ENCODE measurements at regions not wholly inside any gene's neighbourhood (a gene's known extent, or its start where the extent isn't known, plus 50 kb on each side); places are given as distances from the start of the nearest gene placed in this dataset.

DNA sequence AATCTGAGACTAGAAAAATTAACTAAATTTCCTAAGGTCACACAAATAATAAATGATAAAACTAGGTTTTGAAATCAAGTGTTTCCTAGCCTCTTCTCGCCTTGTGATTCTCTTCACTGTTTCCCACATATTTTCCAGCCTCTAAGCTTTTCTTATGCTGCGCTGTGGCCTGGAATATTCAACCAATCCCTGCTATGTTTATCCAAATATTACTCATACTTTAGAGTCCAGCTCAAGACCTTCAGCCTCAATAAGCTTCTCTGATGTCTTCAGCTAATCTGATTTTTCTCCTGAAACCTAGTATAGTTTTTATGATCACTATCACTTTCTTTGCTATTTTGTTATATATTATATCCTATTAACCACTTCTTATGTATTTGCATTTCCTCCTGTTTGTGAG, 303.1 kb upstream of the CDH6 start:
- TF ChIP-seq POLR2A (IDR thresholded peaks at IDR 0.05), result no peak
- TF ChIP-seq, protein P1, sequence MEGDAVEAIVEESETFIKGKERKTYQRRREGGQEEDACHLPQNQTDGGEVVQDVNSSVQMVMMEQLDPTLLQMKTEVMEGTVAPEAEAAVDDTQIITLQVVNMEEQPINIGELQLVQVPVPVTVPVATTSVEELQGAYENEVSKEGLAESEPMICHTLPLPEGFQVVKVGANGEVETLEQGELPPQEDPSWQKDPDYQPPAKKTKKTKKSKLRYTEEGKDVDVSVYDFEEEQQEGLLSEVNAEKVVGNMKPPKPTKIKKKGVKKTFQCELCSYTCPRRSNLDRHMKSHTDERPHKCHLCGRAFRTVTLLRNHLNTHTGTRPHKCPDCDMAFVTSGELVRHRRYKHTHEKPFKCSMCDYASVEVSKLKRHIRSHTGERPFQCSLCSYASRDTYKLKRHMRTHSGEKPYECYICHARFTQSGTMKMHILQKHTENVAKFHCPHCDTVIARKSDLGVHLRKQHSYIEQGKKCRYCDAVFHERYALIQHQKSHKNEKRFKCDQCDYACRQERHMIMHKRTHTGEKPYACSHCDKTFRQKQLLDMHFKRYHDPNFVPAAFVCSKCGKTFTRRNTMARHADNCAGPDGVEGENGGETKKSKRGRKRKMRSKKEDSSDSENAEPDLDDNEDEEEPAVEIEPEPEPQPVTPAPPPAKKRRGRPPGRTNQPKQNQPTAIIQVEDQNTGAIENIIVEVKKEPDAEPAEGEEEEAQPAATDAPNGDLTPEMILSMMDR (IDR thresholded peaks at IDR 0.05), result no peak
- no peak for TF ChIP-seq POLR2AphosphoS5 (IDR thresholded peaks at IDR 0.05; ENCODE audit: insufficient read depth in 1 of 2, low read depth in 1 of 2)
